ENCODE measurements at regions not wholly inside any gene's neighbourhood (a gene's known extent, or its start where the extent isn't known, plus 50 kb on each side); places are given as distances from the start of the nearest gene placed in this dataset.

- DNase-seq, result no peak
Measured at GRCh38 chr12:108043286-108043685, 85.8 kb upstream of the WSCD2 start.

GRCh38 chr12:108043750-108044533 is 85.1 kb upstream of the WSCD2 start:
- no peak for DNase-seq

DNA sequence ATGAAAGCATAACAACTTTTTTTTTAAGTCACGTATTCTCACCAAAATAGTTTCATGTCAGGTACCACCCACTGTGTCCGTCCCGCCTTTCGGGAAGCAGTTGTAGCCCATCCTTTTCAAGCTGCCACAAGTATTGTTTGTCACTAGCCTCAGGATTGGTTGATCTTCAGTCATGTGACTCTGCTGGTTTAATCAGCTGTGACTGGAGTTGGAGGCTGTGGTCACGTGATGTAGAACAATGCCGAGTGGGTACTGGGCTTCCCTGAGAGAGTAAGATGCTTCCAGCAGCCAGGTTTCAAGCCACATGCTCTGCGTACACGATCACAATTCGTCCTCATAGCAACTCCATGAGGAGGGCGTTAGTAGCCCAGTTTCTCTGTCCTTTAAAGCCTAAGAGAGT is 83.0 kb upstream of the WSCD2 start:
- DNase-seq, result no peak

DNA sequence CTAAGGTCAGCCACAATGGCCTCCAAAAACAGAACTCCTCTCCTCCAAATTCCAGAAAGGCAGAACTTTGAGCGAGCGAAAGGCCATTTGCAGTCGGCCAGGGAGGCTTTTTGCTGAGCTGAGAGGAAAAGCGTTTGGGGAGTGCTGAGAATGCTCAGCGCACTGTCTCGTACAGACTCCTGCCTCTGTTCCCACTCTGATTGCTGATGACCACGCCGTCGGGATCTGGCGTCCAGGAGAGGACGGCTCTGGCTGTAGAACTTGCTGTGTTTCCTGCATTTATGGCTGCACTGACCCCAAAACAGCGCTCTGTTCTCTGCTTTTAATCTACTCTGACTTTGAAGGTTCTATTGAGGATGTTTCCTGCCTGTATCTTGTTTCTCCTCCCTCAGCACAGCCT is 82.4 kb upstream of the WSCD2 start:
- no peak for DNase-seq

GRCh38 chr12:108047071-108047550 is 82.0 kb upstream of the WSCD2 start:
- no peak for DNase-seq

DNA sequence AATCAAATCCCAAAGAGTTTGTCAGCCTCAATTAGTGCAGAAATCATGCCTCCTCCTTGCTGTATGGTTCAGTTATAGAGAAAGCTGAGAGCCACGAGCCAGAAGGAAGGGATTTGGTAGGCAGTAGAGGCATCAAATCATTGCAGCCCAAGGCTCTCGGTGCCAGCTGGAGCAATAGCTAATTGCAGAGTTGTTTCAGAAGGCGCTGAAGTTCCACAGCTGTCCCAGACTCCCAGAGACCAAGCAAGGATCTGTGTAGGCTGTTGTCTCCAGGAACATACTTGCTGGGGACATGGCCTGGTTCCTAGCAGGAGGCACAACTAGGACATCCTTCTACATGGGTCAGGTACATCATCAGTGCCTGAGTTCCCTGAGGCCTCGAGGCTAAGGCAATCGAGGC is 80.4 kb upstream of the WSCD2 start:
- no peak for DNase-seq

DNA sequence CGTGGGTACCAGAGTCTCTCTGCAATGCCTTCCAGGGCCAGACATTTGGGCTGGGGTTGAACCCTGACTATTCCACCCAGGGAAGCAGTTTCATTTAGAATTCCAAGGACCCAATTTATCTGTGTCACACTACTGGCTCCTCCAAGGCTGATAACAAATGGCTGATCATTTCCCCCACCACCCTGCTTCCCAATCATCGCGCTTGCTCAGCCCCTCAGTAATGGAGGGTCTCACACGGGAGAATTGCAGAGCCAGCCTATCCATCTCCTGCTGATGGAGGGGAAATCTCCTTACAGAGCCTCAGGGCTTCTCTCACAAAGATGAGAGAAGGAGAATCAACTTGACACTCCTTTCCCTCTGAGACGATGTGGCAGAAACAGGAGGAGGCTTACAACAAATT is 78.4 kb upstream of the WSCD2 start:
- no peak for DNase-seq

DNA sequence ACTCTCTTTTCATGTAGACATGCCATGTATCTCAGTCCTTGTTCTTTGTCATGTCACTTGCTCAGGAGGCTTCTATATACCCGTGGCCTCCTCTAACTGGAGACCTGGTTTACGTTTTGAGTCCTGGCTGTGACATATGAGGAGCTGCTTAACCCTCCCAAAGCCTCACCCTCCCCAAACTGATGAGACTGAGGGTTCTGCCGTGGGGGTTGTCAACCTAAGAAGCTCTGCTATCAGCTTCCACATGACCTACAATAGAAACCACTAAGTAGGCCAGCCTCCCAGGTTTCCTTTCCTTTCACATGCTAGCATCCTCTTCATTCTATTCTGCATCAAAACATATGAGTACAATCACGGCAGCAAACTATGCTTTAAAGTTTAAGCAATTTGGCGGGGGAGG is 76.8 kb upstream of the WSCD2 start:
- no peak for DNase-seq

DNA sequence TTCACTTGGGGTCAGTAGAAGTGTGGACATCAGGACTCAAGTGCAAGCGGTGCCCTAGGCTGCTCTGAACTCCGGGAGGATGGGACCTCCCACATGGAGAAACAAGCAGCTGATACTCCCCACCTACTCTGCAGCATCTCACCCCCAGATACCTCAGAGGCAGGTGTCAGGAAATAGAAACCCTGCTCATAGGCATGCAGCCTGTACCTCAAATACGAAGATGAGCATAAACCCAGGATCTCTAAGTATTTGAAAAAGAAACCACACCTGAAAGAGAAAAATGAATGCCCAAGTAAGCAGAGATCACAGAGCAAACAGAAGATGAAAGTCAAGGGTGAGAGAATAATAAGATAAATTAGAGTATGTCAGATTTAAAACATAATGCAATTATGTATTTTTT is 75.6 kb upstream of the WSCD2 start:
- no peak for DNase-seq

GRCh38 chr12:108054496-108054895 is 74.6 kb upstream of the WSCD2 start:
- DNase-seq, result no peak

DNA sequence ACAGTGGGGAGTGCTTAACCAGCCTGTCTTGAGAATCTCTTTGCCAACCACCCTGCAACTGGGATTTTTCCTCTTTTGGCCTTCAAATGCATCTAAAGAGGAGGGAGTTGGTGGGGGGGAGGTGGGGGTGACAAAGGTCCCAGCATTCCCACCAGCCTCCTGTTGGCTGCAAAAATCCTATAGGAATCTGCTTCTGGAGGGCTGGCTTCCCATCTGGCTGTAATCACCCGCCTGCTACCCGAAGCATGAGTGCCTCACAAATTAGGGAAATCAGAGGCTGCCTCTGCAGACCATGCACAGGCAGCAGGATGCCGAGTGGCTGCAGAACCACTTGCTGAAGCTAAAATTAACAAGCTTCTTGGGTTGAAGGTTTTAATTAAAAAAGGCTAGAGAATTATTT is 73.9 kb upstream of the WSCD2 start:
- no peak for DNase-seq

GRCh38 chr12:108060067-108060466 is 69.0 kb upstream of the WSCD2 start:
- DNase-seq, result no peak

DNA sequence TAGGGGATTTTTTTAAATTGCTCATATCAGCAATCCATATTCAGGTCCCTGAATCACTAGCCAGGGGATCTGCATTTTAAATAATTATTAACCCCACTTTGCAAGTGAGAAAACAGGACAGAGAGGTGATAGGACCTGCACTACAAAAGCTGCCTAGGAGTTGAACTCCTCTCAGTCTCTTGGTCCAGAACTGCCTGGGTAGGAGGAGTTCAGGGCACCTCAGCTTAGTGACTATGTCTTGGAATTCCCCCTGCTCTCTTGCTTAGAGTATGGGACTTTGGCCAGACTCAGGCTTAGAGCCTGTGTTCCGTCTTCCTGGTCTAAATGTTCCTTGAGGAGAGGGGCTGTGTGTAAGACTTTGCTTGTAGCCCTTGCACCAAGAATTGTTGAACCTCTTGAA is 68.2 kb upstream of the WSCD2 start:
- no peak for DNase-seq

DNA sequence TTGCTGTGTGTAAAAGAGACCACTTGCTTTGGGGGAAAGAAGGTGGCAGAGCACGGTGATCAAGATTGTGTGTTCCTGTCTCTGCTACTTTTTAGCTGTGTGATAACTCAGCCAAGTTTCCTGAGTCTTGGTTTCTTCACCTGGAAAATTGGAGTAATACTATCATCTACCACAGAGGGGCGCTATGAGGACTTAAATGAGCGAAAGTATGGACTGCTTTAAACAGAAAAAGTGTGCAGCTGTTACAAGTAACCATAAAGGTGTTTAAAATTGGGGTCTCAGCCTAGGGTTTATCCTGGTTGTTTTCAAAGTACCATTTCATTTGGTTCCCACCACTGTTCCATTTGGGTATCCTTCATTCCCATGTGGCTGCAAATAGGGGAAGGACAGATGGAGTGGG is 65.9 kb upstream of the WSCD2 start:
- DNase-seq, result peak; percentile 9

- no peak for DNase-seq
Measured at GRCh38 chr12:108065069-108065468, 64.0 kb upstream of the WSCD2 start.

DNA sequence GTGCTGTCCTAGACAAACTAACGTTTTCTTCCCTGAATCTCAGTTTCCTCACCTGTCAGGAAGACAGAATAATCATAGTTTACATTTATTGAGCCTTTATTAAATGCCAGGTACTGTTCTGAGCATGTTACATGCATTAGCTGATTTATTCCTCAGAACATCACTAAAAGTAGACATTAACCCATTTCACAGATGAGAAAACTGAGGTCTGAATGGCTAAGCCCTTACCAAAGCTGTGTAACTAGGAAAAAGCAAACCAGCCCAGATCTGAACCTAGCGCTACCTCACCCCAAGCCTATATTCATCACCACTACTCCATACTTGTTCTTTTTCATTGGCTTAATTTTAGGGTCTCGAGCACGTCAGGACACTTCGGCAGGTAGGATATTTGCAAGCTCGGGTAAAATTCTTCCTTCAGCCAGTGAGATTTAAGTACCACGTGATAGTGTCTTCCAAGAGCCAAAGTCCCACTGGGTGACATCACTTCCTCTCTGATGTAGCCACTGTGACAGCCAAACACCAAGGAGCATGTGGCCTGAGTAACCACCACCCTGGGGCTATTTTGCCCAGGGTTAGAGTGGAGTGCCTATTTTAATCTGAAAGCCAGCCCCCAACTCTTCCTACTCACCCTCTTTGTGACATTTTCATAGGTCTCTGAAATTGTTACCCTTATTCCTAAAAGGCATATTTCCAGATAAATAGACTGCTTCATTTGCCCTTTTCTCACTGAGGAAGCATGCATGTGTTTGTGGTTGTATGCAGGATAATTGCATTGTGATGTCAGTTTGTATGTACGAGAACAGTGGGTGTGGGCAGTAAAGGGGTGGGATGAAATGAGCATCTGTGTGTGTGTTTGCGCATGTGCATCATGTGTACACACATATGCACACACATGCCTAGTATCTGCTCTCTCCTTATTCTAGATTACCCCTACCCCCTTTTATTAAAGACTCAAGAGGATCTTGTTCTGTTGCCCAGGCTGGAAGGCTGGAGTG is 62.2 kb upstream of the WSCD2 start:
- no peak for DNase-seq

DNA sequence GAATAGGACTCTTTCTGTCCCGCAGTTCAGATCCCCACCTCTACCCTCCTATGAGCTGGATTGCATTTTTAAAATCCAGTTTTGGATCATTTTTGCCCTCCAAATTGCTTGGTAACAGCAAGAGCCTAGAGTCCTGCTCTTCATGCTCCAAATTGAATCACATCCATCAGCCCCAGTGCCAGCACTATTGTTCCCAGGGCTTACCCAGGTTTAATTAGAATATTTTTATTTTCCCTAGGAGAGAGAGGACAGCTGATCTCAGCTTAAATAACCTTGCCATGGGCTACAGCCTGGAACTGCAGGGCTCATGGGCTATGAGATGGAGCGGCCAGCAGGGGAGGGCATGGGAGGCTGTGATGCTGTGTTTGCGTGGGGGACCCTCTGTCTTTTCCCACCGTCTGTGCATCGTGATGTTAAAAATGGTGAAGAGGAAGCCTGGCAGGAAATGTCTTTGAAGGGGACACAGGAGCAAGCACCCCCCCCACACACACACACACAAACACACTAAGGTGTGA is 59.4 kb upstream of the WSCD2 start:
- DNase-seq, result no peak

DNA sequence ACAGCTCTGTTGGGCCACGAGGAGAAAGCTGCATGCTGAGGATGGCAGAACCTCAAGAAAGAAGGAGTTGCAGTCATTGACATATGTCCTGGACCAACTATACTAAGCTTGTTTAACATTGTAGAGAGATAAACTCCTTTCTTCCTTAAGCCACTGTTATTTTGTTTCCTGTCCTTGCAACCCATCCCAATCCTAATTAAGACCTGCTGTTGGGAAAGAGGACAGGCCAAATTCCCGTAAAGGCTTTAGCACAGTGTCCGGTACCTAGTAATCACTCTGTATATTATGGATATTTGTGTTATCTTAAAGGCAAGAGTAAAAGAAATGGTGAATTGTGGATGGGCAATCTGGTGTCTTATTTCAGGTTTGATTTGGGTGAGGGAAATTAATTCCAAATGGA is 53.5 kb upstream of the WSCD2 start:
- no peak for DNase-seq

DNA sequence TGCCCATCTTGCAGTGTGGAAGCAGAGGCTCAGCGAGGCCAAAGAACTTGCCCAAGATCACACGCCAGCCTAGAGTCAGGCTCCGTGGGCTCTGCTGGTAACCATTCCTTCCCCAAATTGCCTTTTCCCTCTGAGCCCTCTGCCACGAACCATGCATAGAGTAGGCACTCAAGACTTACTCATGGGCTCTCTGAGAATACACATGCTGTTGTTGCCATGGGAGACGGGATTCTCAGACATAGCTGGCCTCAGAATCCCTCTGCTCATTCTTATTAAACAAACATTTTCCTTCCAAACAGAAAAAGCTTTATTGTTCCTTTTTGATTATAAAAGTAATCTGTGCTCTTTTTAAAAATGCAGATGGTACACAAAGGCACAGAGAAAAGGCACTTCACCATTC is 52.5 kb upstream of the WSCD2 start:
- no peak for DNase-seq

GRCh38 chr12:108078428-108078827 is 50.7 kb upstream of the WSCD2 start:
- no peak for DNase-seq

Data from NCI-H1092 treated with DMSO at 0.1 percent for 48 hours (cell line).